ENCODE measurements at regions not wholly inside any gene's neighbourhood (a gene's known extent, or its start where the extent isn't known, plus 50 kb on each side); places are given as distances from the start of the nearest gene placed in this dataset.

GRCh38 chr5:12645582-12645981 lies 741.3 kb upstream of the CTNND2 start:
- Histone ChIP-seq H3K9me3 (no peaks in the 10 kb centered on the region), H3K27me3 (no peaks in the 10 kb centered on the region), H3K4me1 (no peaks in the 10 kb centered on the region), H3K27ac (no peak overlapping the region), H3K4me3 (no peak overlapping the region), H3K36me3 (no peaks in the 10 kb centered on the region)
- DNase-seq (ENCODE audit: low spot score): no peak
- no peak for TF ChIP-seq CTCF (IDR thresholded peaks at IDR 0.05)

- no peaks in the 10 kb centered on the region for H3K36me3 ChIP-seq
- no peak for DNase-seq (ENCODE audit: low spot score)
- H3K9me3 ChIP-seq: no peaks in the 10 kb centered on the region
- no peak for TF ChIP-seq CTCF (IDR thresholded peaks at IDR 0.05)
- no peaks in the 10 kb centered on the region for H3K27me3 ChIP-seq
- H3K4me3 ChIP-seq: no peak overlapping the region
- no peaks in the 10 kb centered on the region for H3K4me1 ChIP-seq
- no peak overlapping the region for H3K27ac ChIP-seq
Measured at GRCh38 chr5:12636209-12636608, 732.0 kb upstream of the CTNND2 start.

GRCh38 chr5:12626556-12626955 lies 722.3 kb upstream of the CTNND2 start:
- TF ChIP-seq CTCF (IDR thresholded peaks at IDR 0.05): no peak
- Histone ChIP-seq H3K27me3 (no peaks in the 10 kb centered on the region), H3K4me1 (no peaks in the 10 kb centered on the region), H3K27ac (no peak overlapping the region), H3K9me3 (peaks cover 0 to under 1% of the 10 kb centered on the region in 2 donors), H3K36me3 (no peaks in the 10 kb centered on the region), H3K4me3 (no peak overlapping the region)
- DNase-seq (ENCODE audit: low spot score): no peak

GRCh38 chr5:12625667-12626263 lies 721.5 kb upstream of the CTNND2 start:
- no peak for DNase-seq (ENCODE audit: low spot score)
- H3K4me3 ChIP-seq: no peak overlapping the region
- H3K9me3 ChIP-seq: peaks cover 0 to 8% of the 10 kb centered on the region in 2 donors
- TF ChIP-seq CTCF (IDR thresholded peaks at IDR 0.05): no peak
- no peaks in the 10 kb centered on the region for H3K36me3 ChIP-seq
- no peak overlapping the region for H3K27ac ChIP-seq
- H3K4me1 ChIP-seq: no peaks in the 10 kb centered on the region
- H3K27me3 ChIP-seq: no peaks in the 10 kb centered on the region

- no peak for DNase-seq (ENCODE audit: low spot score)
- no peaks in the 10 kb centered on the region for H3K36me3 ChIP-seq
- H3K27ac ChIP-seq: no peak overlapping the region
- no peak overlapping the region for H3K4me3 ChIP-seq
- no peaks in the 10 kb centered on the region for H3K4me1 ChIP-seq
- no peak for TF ChIP-seq CTCF (IDR thresholded peaks at IDR 0.05)
- H3K27me3 ChIP-seq: no peaks in the 10 kb centered on the region
- peaks cover 0 to 10% of the 10 kb centered on the region in 2 donors for H3K9me3 ChIP-seq
Measured at GRCh38 chr5:12624776-12625560, 720.7 kb upstream of the CTNND2 start.
